Activated naive CD8-positive, alpha-beta T cell treated with anti-CD3 and anti-CD28 coated beads, Interleukin-2, amount 50 U/mL, for 24 hours (primary cell): ENCODE measurements at regions not wholly inside any gene's neighbourhood (a gene's known extent, or its start where the extent isn't known, plus 50 kb on each side); places are given as distances from the start of the nearest gene placed in this dataset.
"Not testable (repeated sequence)": the region's sequence is repeated elsewhere in the genome, so short reads cannot be mapped to it uniquely, and the experiment has no call there.

ENCODE experiments used
- ATAC-seq: fragments of 150-1000 bp; cut with Tn5 transposase; one replicate; pipeline ENCODE4 v1.10.0; 2021
- DNase-seq: peaks from one replicate; pipeline ENCODE4 v3.0.0; 2021
- H3K27ac Mint-ChIP-seq: one replicate; pipeline ENCODE4 v1.8.0; 2021; ENCODE audit warnings: mild to moderate bottlenecking, mixed read lengths
- H3K27me3 Mint-ChIP-seq: one replicate; pipeline ENCODE4 v1.8.0; 2021; ENCODE audit warnings: mixed read lengths
- H3K36me3 Mint-ChIP-seq: one replicate; pipeline ENCODE4 v1.8.0; 2021; ENCODE audit warnings: low read depth, mixed read lengths
- H3K4me1 Mint-ChIP-seq: one replicate; pipeline ENCODE4 v1.8.0; 2021; ENCODE audit warnings: mixed read lengths
- H3K4me3 Mint-ChIP-seq: one replicate; pipeline ENCODE4 v1.8.0; 2021; ENCODE audit warnings: mild to moderate bottlenecking, moderate library complexity, mixed read lengths
- H3K9me3 Mint-ChIP-seq: one replicate; pipeline ENCODE4 v1.8.0; 2021; ENCODE audit warnings: mixed read lengths

DNA sequence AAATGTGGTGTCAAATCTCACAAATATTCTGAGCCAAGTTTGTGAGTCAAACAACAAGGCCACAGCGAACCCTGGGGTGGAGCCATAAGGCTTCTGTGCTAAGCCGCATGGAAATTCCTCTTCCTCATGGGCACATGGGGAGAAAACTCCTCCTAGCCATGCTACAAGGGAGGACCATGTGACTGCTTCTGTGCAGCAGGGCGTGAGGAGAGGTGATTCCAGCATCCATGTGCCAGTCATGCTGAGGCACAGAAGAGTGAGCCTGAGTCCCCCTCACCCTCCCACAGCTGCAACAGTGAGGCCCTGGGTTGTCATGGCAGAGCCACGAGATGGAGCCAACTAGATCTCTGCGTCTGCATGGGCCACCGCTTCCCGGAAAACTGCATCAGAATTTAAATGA, 488.8 kb upstream of the RAB6C start:
- no peak overlapping the region for H3K4me3 Mint-ChIP-seq
- DNase-seq, result no peak
- H3K27ac Mint-ChIP-seq, result no peak overlapping the region
- H3K4me1 Mint-ChIP-seq, result no peaks in the 10 kb centered on the region
- ATAC-seq, result no peak
- H3K27me3 Mint-ChIP-seq, result peaks cover 1% of the 10 kb centered on the region
- H3K36me3 Mint-ChIP-seq, result no peaks in the 10 kb centered on the region
- peaks cover 4% of the 10 kb centered on the region for H3K9me3 Mint-ChIP-seq

DNA sequence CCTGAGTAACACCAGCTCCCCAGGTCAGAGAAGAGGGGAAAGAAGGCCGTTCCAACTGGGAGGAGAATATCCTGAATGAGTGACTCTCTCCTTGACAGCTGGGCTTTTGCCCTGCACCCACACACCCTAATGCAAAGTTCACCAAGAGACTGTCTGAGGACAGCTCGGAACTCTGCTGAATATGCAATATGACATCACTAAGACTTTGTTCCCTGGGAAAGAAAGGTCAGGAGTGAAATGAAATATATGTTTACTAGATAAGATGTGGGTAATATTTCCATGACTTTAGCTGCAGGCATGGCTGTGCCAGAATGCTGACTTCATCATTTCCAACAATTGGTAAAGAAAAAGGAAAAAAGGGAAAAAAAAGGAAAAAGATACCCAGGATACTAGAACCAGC, 488.2 kb upstream of the RAB6C start:
- Mint-ChIP-seq H3K9me3 (peaks cover 4% of the 10 kb centered on the region), H3K4me3 (no peak overlapping the region), H3K4me1 (no peaks in the 10 kb centered on the region)

DNA sequence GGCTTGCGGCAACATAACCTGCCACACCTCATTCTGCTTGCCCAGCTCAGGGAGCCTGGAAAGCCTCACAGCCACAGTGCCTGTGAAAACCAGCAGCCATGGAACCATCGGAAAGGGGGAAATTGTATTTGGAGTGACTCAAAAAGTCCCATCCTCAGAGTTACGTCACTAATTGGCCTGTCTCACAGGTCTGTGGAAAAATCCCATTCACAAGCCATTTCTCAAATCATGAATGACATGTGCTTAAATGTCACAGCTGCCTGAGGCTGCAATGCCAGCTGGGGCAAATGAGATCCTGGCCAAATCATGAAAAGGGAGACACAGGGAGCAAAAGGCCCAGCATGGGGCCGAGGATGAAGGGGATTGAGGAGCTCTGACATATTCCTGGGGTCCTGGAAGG, 486.9 kb upstream of the RAB6C start:
- H3K36me3 Mint-ChIP-seq, result no peaks in the 10 kb centered on the region

More for the DNA sequence above, 488.2 kb upstream of the RAB6C start:
- no peak overlapping the region for H3K27ac Mint-ChIP-seq
- H3K36me3 Mint-ChIP-seq, result no peaks in the 10 kb centered on the region
- no peak for DNase-seq
- H3K27me3 Mint-ChIP-seq, result peaks cover 1% of the 10 kb centered on the region
- ATAC-seq, result no peak

DNA sequence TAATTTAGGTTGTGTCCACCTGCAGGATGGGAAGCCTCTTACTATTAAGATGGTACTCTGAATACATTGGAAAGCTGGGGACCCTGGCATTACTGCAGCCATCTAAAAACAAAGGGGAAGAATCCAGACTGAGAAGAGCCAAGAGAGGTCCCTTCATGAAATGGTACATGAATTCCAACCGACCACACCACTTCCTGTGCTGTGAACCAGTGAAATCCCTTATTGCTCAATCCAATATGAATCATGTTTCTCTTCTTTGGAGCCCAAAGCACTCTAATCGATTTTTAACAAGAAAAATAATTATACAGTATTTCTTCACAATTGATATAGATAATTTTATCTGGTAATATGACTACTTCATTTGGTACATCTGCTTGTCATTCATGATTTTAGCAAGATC, 479.7 kb upstream of the RAB6C start:
- no peak for ATAC-seq
- no peaks in the 10 kb centered on the region for H3K9me3 Mint-ChIP-seq
- no peak for DNase-seq
- H3K4me3 Mint-ChIP-seq, result no peak overlapping the region
- no peaks in the 10 kb centered on the region for H3K36me3 Mint-ChIP-seq
- no peak overlapping the region for H3K27ac Mint-ChIP-seq
- H3K4me1 Mint-ChIP-seq, result no peaks in the 10 kb centered on the region
- H3K27me3 Mint-ChIP-seq, result no peaks in the 10 kb centered on the region

More for the DNA sequence above, 486.9 kb upstream of the RAB6C start:
- Mint-ChIP-seq H3K27me3 (peaks cover 1% of the 10 kb centered on the region), H3K9me3 (peaks cover 4% of the 10 kb centered on the region), H3K4me3 (no peak overlapping the region), H3K27ac (no peak overlapping the region), H3K4me1 (no peaks in the 10 kb centered on the region)
- ATAC-seq (no peak), DNase-seq (no peak)

DNA sequence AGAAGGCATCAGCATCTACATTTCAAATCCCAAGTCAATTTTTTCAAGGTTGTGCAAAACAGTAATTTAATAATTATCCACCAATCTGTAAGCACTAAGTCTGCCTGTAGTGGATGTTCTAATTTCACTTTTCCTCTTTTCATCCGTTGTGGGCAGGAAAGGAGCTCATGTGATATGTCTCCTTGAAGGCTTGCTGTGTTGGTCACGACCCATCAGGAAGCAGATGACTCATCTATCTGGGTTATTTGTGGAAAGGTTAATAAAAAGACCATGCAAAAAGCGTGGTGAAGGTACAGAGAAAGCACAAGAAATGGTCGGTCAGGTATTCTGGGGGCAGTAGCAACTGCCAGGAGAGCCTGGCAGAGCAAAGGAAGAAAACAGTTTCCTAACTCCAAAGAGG, 476.7 kb upstream of the RAB6C start:
- Mint-ChIP-seq H3K4me3 (no peak overlapping the region), H3K4me1 (no peaks in the 10 kb centered on the region), H3K36me3 (no peaks in the 10 kb centered on the region), H3K27me3 (no peaks in the 10 kb centered on the region), H3K27ac (no peak overlapping the region), H3K9me3 (no peaks in the 10 kb centered on the region)
- no peak for ATAC-seq
- no peak for DNase-seq

DNA sequence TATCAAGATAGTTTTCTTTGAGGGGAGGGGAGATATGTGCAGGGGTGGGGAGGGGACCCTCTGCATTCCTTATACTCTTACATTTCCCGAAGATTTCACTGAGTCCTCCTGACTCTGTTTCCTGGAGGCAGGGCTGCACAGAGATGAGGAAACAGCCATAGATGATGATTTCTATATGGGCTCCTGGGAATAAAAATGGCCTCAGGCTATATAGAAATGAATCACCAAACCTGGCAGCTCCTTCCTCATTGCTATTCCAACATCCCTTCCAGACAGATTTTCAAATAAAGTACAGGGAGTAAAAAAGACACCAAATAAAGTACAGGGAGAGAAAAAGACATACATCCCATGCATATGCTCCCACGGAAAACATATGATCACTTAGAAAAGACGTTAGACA, 474.8 kb upstream of the RAB6C start:
- H3K4me3 Mint-ChIP-seq, result no peak overlapping the region
- no peak overlapping the region for H3K27ac Mint-ChIP-seq
- no peaks in the 10 kb centered on the region for H3K4me1 Mint-ChIP-seq
- ATAC-seq (no peak), DNase-seq (no peak)
- H3K9me3 Mint-ChIP-seq, result no peaks in the 10 kb centered on the region
- no peaks in the 10 kb centered on the region for H3K27me3 Mint-ChIP-seq
- no peaks in the 10 kb centered on the region for H3K36me3 Mint-ChIP-seq

DNA sequence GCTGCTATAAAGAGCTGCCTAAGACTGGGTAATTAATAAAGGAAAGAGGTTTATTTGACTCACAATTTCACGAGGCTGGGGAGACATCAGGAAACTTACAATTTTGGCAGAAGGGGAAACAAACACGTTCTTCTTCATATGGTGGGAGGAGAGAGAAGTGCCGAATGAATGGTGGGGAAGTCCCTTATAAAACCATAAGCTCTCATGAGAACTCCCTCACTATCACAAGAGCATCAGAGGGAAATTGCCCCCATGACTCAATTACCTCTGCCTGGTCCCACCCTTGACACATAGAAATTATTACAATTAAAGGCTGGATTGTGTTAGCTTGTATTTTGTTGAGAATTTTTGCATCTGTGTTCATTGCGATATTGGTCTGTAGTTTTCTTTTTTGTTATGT, 460.5 kb upstream of the RAB6C start:
- Mint-ChIP-seq H3K36me3 (no peaks in the 10 kb centered on the region), H3K27ac (no peak overlapping the region), H3K9me3 (peaks cover 21% of the 10 kb centered on the region), H3K27me3 (no peaks in the 10 kb centered on the region), H3K4me1 (no peaks in the 10 kb centered on the region), H3K4me3 (no peak overlapping the region)
- DNase-seq, result no peak
- ATAC-seq, result no peak

DNA sequence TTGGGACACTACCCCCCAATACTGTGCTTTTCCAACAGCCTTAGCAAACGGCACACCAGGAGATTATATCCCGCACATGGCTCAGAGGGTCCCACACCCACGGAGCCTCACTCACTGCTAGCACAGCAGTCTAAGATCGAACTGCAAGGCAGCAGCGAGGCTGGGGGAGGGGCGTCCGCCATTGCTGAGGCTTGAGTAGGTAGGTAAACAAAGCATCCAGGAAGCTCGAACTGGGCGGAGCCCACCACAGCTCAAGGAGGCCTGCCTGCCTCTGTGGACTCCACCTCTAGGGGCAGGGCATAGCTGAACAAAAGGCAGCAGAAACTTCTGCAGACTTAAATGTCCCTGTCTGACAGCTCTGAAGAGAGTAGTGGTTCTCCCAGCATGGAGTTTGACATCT, 447.3 kb upstream of the RAB6C start:
- not testable (repeated sequence) for H3K4me1 Mint-ChIP-seq, ATAC-seq, H3K27ac Mint-ChIP-seq, H3K27me3 Mint-ChIP-seq, H3K4me3 Mint-ChIP-seq, DNase-seq, H3K36me3 Mint-ChIP-seq
- H3K9me3 Mint-ChIP-seq, result peaks cover 13% of the 10 kb centered on the region

DNA sequence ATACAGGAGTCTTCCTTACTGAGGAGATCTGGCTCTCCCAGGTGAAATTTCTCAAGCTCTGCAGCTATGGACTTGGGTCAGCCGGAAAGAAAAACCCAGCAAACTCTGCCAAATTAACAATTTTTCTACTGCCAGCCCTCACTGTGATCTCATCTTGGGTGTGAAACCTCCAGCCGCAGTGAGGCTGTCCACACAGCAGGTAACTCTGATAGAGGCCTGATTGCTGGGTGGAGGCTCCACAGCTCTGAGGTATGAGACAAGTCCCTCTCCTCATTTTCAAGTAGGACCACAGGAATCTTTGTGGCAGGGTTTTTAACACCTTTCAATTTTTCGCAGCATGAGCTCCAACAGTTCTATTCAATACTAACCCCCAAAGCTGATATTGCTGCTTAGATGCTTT, 430.6 kb upstream of the RAB6C start:
- no peak overlapping the region for H3K27ac Mint-ChIP-seq
- peaks cover 1% of the 10 kb centered on the region for H3K27me3 Mint-ChIP-seq
- H3K36me3 Mint-ChIP-seq, result no peaks in the 10 kb centered on the region
- no peaks in the 10 kb centered on the region for H3K4me1 Mint-ChIP-seq
- no peak for ATAC-seq
- DNase-seq, result no peak
- H3K4me3 Mint-ChIP-seq, result no peak overlapping the region
- H3K9me3 Mint-ChIP-seq, result no peaks in the 10 kb centered on the region

DNA sequence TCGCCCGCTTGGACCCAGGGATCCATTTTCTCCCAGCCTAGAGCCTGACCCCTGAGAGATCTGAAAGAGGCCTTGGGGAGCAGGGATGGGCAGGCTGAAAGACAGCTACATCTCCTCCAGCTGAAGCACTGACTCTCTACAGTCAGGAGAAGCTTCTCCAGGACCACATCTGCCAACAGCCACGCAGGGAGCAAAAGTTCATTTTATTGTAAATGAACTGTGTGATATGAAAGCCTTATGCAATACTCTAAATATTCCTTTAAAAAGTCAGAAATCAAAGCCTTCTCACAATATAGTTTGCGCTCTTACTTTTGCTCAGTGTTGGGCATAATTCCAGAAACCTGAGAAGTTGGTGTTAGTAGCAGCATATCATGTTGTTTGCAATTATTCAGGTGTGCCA, 428.9 kb upstream of the RAB6C start:
- Mint-ChIP-seq H3K27ac (no peak overlapping the region), H3K9me3 (no peaks in the 10 kb centered on the region), H3K36me3 (no peaks in the 10 kb centered on the region), H3K4me3 (no peak overlapping the region), H3K4me1 (no peaks in the 10 kb centered on the region), H3K27me3 (peaks cover 1% of the 10 kb centered on the region)
- ATAC-seq (no peak), DNase-seq (no peak)

DNA sequence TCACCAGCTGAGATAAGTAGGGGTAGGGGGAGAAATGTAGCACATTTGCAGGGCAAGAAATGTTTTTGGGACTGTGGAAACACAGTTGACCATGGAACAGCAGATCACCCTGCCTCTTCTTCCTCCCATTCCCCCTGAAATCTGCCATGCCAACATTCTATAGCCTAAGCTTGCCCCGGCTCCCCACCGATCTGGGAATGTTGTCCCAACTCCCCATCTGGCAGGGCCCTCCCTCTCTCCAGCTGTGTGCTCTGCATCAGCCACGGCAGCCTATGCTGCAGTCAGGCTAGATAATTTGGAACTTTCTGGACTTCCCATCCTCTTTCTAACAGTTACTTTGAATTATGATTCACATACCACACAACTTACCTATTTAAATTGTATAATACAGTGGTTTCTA, 425.1 kb upstream of the RAB6C start:
- Mint-ChIP-seq H3K9me3 (no peaks in the 10 kb centered on the region), H3K36me3 (no peaks in the 10 kb centered on the region), H3K27me3 (peaks cover 1% of the 10 kb centered on the region), H3K4me3 (no peak overlapping the region), H3K27ac (no peak overlapping the region), H3K4me1 (no peaks in the 10 kb centered on the region)
- DNase-seq, result no peak
- no peak for ATAC-seq

DNA sequence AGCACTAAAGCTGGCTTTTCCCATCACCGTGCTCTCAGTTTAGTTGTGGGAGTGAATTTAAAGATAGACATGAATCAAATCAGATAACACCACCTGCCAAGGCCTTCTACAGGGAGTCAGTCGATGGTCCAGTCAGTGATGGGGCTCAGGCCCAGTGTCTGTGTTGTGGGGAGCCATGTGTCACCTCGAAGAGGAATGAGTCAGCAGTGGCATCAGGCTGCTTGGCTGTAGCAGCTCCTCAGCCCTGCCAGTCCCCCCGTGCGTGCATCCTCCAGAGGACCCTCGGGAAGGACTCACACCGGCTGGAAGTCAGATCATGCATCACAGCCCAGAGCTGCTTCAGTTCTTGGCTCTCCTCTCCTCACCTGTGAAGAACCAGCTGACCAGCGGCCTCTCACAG, 420.4 kb upstream of the RAB6C start:
- Mint-ChIP-seq H3K27ac (no peak overlapping the region), H3K4me1 (no peaks in the 10 kb centered on the region), H3K36me3 (no peaks in the 10 kb centered on the region), H3K9me3 (peaks cover 4% of the 10 kb centered on the region), H3K27me3 (no peaks in the 10 kb centered on the region), H3K4me3 (no peak overlapping the region)
- ATAC-seq, result no peak
- no peak for DNase-seq

DNA sequence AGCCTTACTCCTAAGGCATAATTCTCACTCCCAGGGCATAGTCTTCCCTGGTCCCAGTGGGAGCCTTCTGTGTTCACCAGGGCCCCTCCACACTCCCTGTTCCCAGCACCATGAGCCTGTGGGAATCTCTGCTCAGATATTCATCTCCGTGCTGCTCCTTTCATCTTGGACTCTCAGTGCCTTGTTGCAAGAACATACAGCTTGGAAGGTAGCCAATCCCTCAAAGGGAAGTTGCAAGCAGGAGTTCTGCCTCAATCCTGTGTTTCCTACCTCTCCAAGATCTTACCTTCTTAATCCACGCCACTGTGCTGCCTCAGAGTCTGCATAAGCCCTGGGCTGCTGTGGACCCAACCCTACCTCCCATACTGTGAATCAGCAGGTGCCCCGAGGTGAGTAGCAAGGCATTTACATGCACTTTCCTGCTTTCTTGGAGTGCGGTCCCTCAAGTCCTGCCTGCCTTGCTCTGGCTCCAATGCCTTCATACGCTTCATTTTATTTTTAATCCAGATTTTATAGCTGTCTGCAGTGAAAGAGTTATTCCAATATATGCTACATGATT, 413.8 kb upstream of the RAB6C start:
- H3K4me1 Mint-ChIP-seq, result no peaks in the 10 kb centered on the region
- DNase-seq, result no peak
- ATAC-seq, result no peak
- H3K27ac Mint-ChIP-seq, result no peak overlapping the region
- H3K9me3 Mint-ChIP-seq, result peaks cover 21% of the 10 kb centered on the region
- no peaks in the 10 kb centered on the region for H3K27me3 Mint-ChIP-seq
- no peaks in the 10 kb centered on the region for H3K36me3 Mint-ChIP-seq
- no peak overlapping the region for H3K4me3 Mint-ChIP-seq

DNA sequence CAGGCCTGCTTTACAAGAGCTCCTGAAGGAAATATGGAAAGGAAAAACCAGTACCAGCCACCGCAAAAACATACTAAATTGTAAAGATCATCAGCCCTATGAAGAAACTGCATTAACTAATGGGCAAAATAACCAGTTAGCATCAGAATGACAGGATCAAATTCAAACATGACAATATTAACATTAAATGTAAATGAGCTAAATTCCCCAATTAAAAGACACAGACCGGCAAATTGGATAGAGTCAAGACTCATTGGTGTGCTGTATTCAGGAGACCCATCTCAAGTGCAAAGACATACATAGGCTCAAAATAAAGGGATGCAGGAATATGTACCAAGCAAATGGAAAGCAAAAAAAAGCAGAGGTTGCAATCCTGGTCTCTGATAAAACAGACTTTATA, 408.7 kb upstream of the RAB6C start:
- not testable (repeated sequence) for H3K36me3 Mint-ChIP-seq, DNase-seq, H3K27ac Mint-ChIP-seq, H3K4me1 Mint-ChIP-seq, H3K4me3 Mint-ChIP-seq, H3K27me3 Mint-ChIP-seq, ATAC-seq
- peaks cover 34% of the 10 kb centered on the region for H3K9me3 Mint-ChIP-seq

DNA sequence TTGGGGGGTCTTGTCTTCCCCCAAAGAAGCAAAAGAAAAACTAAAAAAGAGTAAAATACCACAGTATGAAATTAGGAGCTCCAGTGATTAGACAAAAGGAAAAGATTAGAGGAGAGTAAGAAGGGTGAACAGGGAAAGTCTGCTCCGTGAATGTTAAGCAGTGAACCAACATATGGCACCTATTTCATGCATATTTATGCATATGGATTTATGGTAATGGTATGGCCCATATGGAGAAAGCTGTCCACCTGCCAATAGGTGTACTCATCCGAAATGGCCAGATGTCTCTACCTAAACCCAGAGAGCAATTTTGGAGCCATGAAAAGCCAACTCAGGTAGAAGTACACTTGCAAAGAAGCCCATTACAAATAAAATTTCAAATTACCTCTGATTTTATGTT, 404.0 kb upstream of the RAB6C start:
- DNase-seq (no peak), ATAC-seq (no peak)

DNA sequence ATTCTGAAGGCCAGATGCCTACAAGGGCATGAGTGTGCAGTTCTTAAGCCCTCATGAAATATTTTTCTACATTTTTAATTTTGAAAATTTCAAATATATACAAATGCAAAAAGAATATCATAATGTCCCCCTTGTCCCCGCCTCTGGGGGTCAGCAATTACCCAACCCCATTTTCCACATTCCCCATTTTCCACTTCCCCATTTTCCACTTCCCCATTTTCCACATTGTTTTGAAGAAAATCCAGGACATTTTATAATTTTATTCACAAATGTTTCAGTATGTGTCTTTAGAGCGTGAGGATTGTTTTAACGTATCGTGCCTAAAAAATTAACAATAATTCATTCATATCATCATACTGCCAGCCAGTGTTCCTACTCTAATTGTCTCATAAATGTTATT, 403.6 kb upstream of the RAB6C start:
- H3K27me3 Mint-ChIP-seq, result no peaks in the 10 kb centered on the region
- no peak overlapping the region for H3K4me3 Mint-ChIP-seq

More for the DNA sequence above, 404.0 kb upstream of the RAB6C start:
- no peak overlapping the region for H3K4me3 Mint-ChIP-seq
- H3K27me3 Mint-ChIP-seq, result no peaks in the 10 kb centered on the region
- no peaks in the 10 kb centered on the region for H3K4me1 Mint-ChIP-seq
- H3K27ac Mint-ChIP-seq, result no peak overlapping the region
- peaks cover 25% of the 10 kb centered on the region for H3K9me3 Mint-ChIP-seq
- no peaks in the 10 kb centered on the region for H3K36me3 Mint-ChIP-seq

More for the DNA sequence above, 403.6 kb upstream of the RAB6C start:
- ATAC-seq (no peak), DNase-seq (no peak)
- Mint-ChIP-seq H3K4me1 (no peaks in the 10 kb centered on the region), H3K36me3 (no peaks in the 10 kb centered on the region), H3K27ac (no peak overlapping the region), H3K9me3 (peaks cover 21% of the 10 kb centered on the region)
